ENCODE measurements at regions not wholly inside any gene's neighbourhood (a gene's known extent, or its start where the extent isn't known, plus 50 kb on each side); places are given as distances from the start of the nearest gene placed in this dataset.

DNA sequence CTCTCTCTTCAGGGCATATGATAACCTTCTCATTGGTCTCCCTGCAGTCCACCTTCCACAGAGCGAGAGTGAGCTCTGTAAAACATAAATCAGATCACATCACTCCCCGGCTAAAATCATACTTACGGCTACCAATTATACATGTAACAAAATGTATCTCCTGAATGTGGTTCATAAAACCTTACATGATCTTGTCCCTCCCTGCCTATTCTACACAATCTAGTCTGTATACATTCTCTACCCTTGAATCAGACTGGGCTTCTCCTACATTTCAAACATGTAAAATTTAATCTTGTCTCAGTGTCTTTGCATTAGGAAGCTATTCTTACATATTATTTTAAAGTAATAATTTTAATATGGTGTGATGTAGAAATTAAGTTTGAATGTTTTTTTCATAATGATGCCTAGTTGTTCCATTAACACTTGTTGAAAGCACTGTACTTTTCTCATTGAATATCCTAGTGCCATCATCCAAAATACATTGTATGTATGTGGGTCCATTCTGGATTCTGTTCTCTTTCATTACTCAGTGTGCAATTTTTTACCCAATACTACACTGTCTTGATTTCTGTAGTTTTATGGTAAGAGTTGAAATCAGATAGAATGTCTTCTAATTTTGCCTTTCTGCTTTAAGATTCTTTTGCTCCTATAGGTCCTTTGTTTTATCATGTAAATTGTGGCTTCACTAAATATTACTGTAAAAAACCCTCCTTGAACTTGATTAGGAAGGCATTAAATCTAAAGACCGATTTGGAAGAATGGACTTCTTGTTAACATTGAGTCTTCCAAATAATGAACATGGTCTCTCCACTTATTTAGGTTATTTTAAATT is 403.3 kb upstream of the EPHA7 start:
- no peak overlapping the region for H3K9ac ChIP-seq (ENCODE audit: low read length)
- no TSS peak for BruUV-seq (replicated peaks)
- no peaks in the 10 kb centered on the region for H3K36me3 ChIP-seq (ENCODE audit: control insufficient read depth in 1 of 2, insufficient read depth in 2 of 2, low read length in 2 of 2)
- H3K4me2 ChIP-seq (ENCODE audit: low read length): no peak overlapping the region
- H4K20me1 ChIP-seq (ENCODE audit: insufficient read depth): no peaks in the 10 kb centered on the region
- H3K27ac ChIP-seq (ENCODE audit: low read depth, low read length): no peak overlapping the region
- POLR2A ChIA-PET: no interaction called here
- DNase-seq (ENCODE audit: low read depth, low spot score) (no peak), ATAC-seq (no peak)
- H3K9me3 ChIP-seq (ENCODE audit: control insufficient read depth in 1 of 2, insufficient read depth in 1 of 2, low read depth in 1 of 2, low read length in 2 of 2): no peaks in the 10 kb centered on the region; a peak in 2 of 4 replicates
- H3K4me1 ChIP-seq (ENCODE audit: control insufficient read depth in 1 of 2, insufficient read depth in 2 of 2, low read length in 2 of 2): no peaks in the 10 kb centered on the region
- CTCF ChIA-PET: no interaction called here
- intact Hi-C loops (cut with micrococcal nuclease): no loop called here
- no peak for TF ChIP-seq EGR1 (IDR thresholded peaks at IDR 0.05; ENCODE audit: low read depth)
- no peak overlapping the region for H2AFZ ChIP-seq (ENCODE audit: low read depth, low read length, poor library complexity, severe bottlenecking)
- H3K27me3 ChIP-seq (ENCODE audit: insufficient read depth, low read length): no peaks in the 10 kb centered on the region
- RAD21 ChIA-PET (ENCODE audit: low non-redundant PET in 1 of 2, low total read pairs in 2 of 2, uncharacterized antibody in 2 of 2, unreplicated experiment in 2 of 2): no interaction called here
- no peak overlapping the region for H3K4me3 ChIP-seq (replicated peaks in 1 of 2; ENCODE audit: low read depth in 1 of 2, low read length in 2 of 2)
- H3K79me2 ChIP-seq (ENCODE audit: insufficient read depth, low read length): no peaks in the 10 kb centered on the region
- H3K9me2 ChIP-seq (ENCODE audit: insufficient read depth): no peaks in the 10 kb centered on the region

DNA sequence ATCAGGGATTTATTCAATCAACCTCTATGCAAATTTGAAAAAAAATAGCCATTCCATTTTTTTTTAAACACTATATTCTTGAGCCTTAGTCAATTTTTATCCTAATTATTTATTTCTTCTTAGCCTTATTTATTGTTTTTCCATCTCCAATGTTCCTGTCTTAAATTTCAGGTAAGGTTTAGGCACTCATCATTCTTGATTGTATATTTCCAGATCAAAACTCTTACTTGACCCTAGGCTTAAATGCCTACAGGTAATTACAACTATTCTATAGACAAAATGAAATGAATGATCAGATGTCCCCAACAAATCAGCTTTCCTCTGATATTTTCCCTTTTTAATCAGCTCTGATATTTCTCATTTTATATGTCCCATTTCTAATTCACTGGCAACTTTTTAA is 402.6 kb upstream of the EPHA7 start:
- ATAC-seq (no peak), DNase-seq (ENCODE audit: low read depth, low spot score) (no peak)
- Histone ChIP-seq H2AFZ (ENCODE audit: low read depth, low read length, poor library complexity, severe bottlenecking) (no peak overlapping the region), H3K27me3 (ENCODE audit: insufficient read depth, low read length) (no peaks in the 10 kb centered on the region), H3K9me3 (ENCODE audit: control insufficient read depth in 1 of 2, insufficient read depth in 1 of 2, low read depth in 1 of 2, low read length in 2 of 2) (no peaks in the 10 kb centered on the region; a peak in 2 of 4 replicates), H3K79me2 (ENCODE audit: insufficient read depth, low read length) (no peaks in the 10 kb centered on the region), H3K9me2 (ENCODE audit: insufficient read depth) (no peaks in the 10 kb centered on the region), H3K36me3 (ENCODE audit: control insufficient read depth in 1 of 2, insufficient read depth in 2 of 2, low read length in 2 of 2) (no peaks in the 10 kb centered on the region), H3K4me2 (ENCODE audit: low read length) (no peak overlapping the region), H3K4me1 (ENCODE audit: control insufficient read depth in 1 of 2, insufficient read depth in 2 of 2, low read length in 2 of 2) (no peaks in the 10 kb centered on the region), H3K4me3 (replicated peaks in 1 of 2; ENCODE audit: low read depth in 1 of 2, low read length in 2 of 2) (no peak overlapping the region), H3K9ac (ENCODE audit: low read length) (no peak overlapping the region), H3K27ac (ENCODE audit: low read depth, low read length) (no peak overlapping the region), H4K20me1 (ENCODE audit: insufficient read depth) (no peaks in the 10 kb centered on the region)
- CTCF ChIA-PET: no interaction called here
- no TSS peak for BruUV-seq (replicated peaks)
- RAD21 ChIA-PET (ENCODE audit: low non-redundant PET in 1 of 2, low total read pairs in 2 of 2, uncharacterized antibody in 2 of 2, unreplicated experiment in 2 of 2): no interaction called here
- no peak for TF ChIP-seq ELF1 (IDR thresholded peaks at IDR 0.05; ENCODE audit: borderline replicate concordance, low read depth)
- TF ChIP-seq, protein P1, sequence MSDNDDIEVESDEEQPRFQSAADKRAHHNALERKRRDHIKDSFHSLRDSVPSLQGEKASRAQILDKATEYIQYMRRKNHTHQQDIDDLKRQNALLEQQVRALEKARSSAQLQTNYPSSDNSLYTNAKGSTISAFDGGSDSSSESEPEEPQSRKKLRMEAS (IDR thresholded peaks at IDR 0.05): no peak
- TF ChIP-seq CBX3 (IDR thresholded peaks at IDR 0.05; ENCODE audit: low read depth): no peak
- TF ChIP-seq EZH2 (IDR thresholded peaks at IDR 0.05): no peak
- no peak for TF ChIP-seq EZH2phosphoT487 (IDR thresholded peaks at IDR 0.05; ENCODE audit: borderline replicate concordance)
- TF ChIP-seq YY1 (IDR thresholded peaks at IDR 0.05; ENCODE audit: extremely low read depth, insufficient replicate concordance, low read depth, low read length): no peak
- TF ChIP-seq JUND (IDR thresholded peaks at IDR 0.05): no peak
- TF ChIP-seq, protein P2, sequence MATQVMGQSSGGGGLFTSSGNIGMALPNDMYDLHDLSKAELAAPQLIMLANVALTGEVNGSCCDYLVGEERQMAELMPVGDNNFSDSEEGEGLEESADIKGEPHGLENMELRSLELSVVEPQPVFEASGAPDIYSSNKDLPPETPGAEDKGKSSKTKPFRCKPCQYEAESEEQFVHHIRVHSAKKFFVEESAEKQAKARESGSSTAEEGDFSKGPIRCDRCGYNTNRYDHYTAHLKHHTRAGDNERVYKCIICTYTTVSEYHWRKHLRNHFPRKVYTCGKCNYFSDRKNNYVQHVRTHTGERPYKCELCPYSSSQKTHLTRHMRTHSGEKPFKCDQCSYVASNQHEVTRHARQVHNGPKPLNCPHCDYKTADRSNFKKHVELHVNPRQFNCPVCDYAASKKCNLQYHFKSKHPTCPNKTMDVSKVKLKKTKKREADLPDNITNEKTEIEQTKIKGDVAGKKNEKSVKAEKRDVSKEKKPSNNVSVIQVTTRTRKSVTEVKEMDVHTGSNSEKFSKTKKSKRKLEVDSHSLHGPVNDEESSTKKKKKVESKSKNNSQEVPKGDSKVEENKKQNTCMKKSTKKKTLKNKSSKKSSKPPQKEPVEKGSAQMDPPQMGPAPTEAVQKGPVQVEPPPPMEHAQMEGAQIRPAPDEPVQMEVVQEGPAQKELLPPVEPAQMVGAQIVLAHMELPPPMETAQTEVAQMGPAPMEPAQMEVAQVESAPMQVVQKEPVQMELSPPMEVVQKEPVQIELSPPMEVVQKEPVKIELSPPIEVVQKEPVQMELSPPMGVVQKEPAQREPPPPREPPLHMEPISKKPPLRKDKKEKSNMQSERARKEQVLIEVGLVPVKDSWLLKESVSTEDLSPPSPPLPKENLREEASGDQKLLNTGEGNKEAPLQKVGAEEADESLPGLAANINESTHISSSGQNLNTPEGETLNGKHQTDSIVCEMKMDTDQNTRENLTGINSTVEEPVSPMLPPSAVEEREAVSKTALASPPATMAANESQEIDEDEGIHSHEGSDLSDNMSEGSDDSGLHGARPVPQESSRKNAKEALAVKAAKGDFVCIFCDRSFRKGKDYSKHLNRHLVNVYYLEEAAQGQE (IDR thresholded peaks at IDR 0.05; ENCODE audit: low read depth): no peak
- no peak for TF ChIP-seq FOSL1 (IDR thresholded peaks at IDR 0.05; ENCODE audit: low read depth)
- TF ChIP-seq CEBPB (IDR thresholded peaks at IDR 0.05; ENCODE audit: low read depth): no peak
- TF ChIP-seq POLR2AphosphoS5 (IDR thresholded peaks at IDR 0.05; ENCODE audit: low read depth, low read length): no peak
- TF ChIP-seq SIN3A (IDR thresholded peaks at IDR 0.05; ENCODE audit: low read depth): no peak
- TF ChIP-seq, protein P3, sequence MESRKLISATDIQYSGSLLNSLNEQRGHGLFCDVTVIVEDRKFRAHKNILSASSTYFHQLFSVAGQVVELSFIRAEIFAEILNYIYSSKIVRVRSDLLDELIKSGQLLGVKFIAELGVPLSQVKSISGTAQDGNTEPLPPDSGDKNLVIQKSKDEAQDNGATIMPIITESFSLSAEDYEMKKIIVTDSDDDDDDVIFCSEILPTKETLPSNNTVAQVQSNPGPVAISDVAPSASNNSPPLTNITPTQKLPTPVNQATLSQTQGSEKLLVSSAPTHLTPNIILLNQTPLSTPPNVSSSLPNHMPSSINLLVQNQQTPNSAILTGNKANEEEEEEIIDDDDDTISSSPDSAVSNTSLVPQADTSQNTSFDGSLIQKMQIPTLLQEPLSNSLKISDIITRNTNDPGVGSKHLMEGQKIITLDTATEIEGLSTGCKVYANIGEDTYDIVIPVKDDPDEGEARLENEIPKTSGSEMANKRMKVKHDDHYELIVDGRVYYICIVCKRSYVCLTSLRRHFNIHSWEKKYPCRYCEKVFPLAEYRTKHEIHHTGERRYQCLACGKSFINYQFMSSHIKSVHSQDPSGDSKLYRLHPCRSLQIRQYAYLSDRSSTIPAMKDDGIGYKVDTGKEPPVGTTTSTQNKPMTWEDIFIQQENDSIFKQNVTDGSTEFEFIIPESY (IDR thresholded peaks at IDR 0.05; ENCODE audit: extremely low read depth, insufficient replicate concordance, low read length): no peak
- no peak for TF ChIP-seq SP1 (IDR thresholded peaks at IDR 0.05; ENCODE audit: low read depth)
- TF ChIP-seq EGR1 (IDR thresholded peaks at IDR 0.05; ENCODE audit: low read depth): no peak
- POLR2A ChIA-PET: no interaction called here
- intact Hi-C loops (cut with micrococcal nuclease): no loop called here

Measured in HCT116 (cell line).